Epidermal melanocyte (primary cell): ENCODE measurements at regions not wholly inside any gene's neighbourhood (a gene's known extent, or its start where the extent isn't known, plus 50 kb on each side); places are given as distances from the start of the nearest gene placed in this dataset.
"Not testable (repeated sequence)": the region's sequence is repeated elsewhere in the genome, so short reads cannot be mapped to it uniquely, and the experiment has no call there.

ENCODE experiments used
- DNase-seq: peaks from one replicate; pipeline ENCODE4 v3.0.0; 2011; ENCODE audit warnings: low spot score; ENCODE audit not compliant: insufficient read length

GRCh38 chr14:86442135-86442534 is 912.2 kb downstream of the FLRT2 start:
- no peak for DNase-seq

- DNase-seq, result no peak
Observed at GRCh38 chr14:86430853-86431252, 900.9 kb downstream of the FLRT2 start.

- DNase-seq, result no peak
Observed at GRCh38 chr14:86423214-86423613, 893.3 kb downstream of the FLRT2 start.

- no peak for DNase-seq
Observed at GRCh38 chr14:86420131-86420530, 890.2 kb downstream of the FLRT2 start.

GRCh38 chr14:86414146-86414545 is 884.2 kb downstream of the FLRT2 start:
- no peak for DNase-seq

- no peak for DNase-seq
Observed at GRCh38 chr14:86404989-86405649, 875.2 kb downstream of the FLRT2 start.

- no peak for DNase-seq
Observed at GRCh38 chr14:86404425-86404824, 874.5 kb downstream of the FLRT2 start.

- no peak for DNase-seq
Observed at GRCh38 chr14:86402545-86402944, 872.6 kb downstream of the FLRT2 start.

- no peak for DNase-seq
Observed at GRCh38 chr14:86391085-86391484, 861.1 kb downstream of the FLRT2 start.

GRCh38 chr14:86388216-86388615 is 858.3 kb downstream of the FLRT2 start:
- DNase-seq, result no peak

- DNase-seq, result no peak
Observed at GRCh38 chr14:86373886-86374285, 843.9 kb downstream of the FLRT2 start.

- no peak for DNase-seq
Observed at GRCh38 chr14:86372402-86372801, 842.5 kb downstream of the FLRT2 start.

GRCh38 chr14:86364634-86365033 is 834.7 kb downstream of the FLRT2 start:
- no peak for DNase-seq

GRCh38 chr14:86363576-86363975 is 833.6 kb downstream of the FLRT2 start:
- DNase-seq, result no peak

GRCh38 chr14:86363047-86363446 is 833.1 kb downstream of the FLRT2 start:
- no peak for DNase-seq

GRCh38 chr14:86357876-86358275 is 827.9 kb downstream of the FLRT2 start:
- no peak for DNase-seq

- no peak for DNase-seq
Observed at GRCh38 chr14:86357119-86357518, 827.2 kb downstream of the FLRT2 start.

- no peak for DNase-seq
Observed at GRCh38 chr14:86346818-86347384, 817.0 kb downstream of the FLRT2 start.

GRCh38 chr14:86334355-86334754 is 804.4 kb downstream of the FLRT2 start:
- no peak for DNase-seq

- DNase-seq, result no peak
Observed at GRCh38 chr14:86333493-86333892, 803.5 kb downstream of the FLRT2 start.

GRCh38 chr14:86331341-86331740 is 801.4 kb downstream of the FLRT2 start:
- no peak for DNase-seq

- no peak for DNase-seq
Observed at GRCh38 chr14:86321151-86321550, 791.2 kb downstream of the FLRT2 start.

GRCh38 chr14:86312154-86312665 is 782.3 kb downstream of the FLRT2 start:
- not testable (repeated sequence) for DNase-seq
